ACHN (cell line): ENCODE measurements at regions not wholly inside any gene's neighbourhood (a gene's known extent, or its start where the extent isn't known, plus 50 kb on each side); places are given as distances from the start of the nearest gene placed in this dataset.

Source experiments
- DNase-seq: peaks from one replicate; pipeline ENCODE4 v3.0.0-alpha.2; 2015
- in situ Hi-C: cut with HindIII; loops from 2 replicates; pipeline ENCODE4 v1.10.0; 2017; ENCODE audit warnings: low sequenced_read_pairs, low pct_ligation_motif_present, low pct_unique_long_range_greater_than_20kb

GRCh38 chr1:78779831-78780230 lies 130.2 kb downstream of the IFI44 start:
- DNase-seq = no peak
- in situ Hi-C loops = no loop called here

GRCh38 chr1:78787544-78787943 lies 137.9 kb downstream of the IFI44 start:
- in situ Hi-C loops = no loop called here

GRCh38 chr1:78790174-78790573 lies 140.5 kb downstream of the IFI44 start:
- in situ Hi-C loops = no loop called here
- DNase-seq = no peak

More at GRCh38 chr1:78787544-78787943, 137.9 kb downstream of the IFI44 start:
- DNase-seq = no peak

DNA sequence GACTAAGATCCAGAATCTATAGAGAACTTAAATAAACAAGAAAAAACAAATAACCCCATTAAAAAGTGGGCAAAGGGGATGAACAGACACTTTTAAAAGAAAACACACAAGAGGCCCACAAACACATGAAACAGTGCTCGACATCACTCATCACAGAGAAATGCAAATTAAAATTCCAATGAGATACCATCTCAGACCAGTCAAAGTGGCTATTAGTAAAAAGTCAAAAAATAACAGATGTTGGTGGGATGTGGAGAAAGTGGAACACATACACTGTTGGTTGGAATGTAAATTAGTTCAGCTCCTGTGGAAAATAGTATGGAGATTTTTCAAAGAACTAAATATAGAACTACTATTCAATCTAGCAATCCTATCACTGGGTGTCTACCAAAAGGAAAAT lies 143.1 kb downstream of the IFI44 start:
- DNase-seq = no peak
- in situ Hi-C loops = no loop called here

GRCh38 chr1:78797108-78797781 lies 147.6 kb downstream of the IFI44 start:
- in situ Hi-C loops = no loop called here
- DNase-seq = no peak

- DNase-seq = no peak
- in situ Hi-C loops = no loop called here
Observed at GRCh38 chr1:78799926-78800325, 150.3 kb downstream of the IFI44 start.

GRCh38 chr1:78814176-78814575 lies 164.5 kb downstream of the IFI44 start:
- DNase-seq = no peak
- in situ Hi-C loops = no loop called here

DNA sequence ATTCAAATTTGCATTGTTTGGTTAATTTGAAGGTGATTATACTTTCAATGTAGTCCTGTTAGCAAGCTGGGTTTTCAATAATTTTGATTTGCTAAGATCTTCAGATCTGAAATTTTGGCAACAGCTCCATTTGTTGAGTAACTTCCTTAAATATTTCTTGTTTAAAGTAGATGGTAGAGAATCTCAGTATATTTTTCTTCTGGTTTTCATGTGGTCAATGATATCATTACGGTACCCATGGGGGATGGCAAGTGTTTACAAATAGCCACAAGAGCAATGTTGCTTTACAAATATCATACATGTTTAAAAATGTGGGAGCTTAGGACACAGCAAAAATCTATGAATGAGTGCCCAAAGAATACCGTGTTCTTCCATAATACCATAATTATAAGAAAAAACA lies 175.9 kb downstream of the IFI44 start:
- in situ Hi-C loops = no loop called here
- no peak for DNase-seq

DNA sequence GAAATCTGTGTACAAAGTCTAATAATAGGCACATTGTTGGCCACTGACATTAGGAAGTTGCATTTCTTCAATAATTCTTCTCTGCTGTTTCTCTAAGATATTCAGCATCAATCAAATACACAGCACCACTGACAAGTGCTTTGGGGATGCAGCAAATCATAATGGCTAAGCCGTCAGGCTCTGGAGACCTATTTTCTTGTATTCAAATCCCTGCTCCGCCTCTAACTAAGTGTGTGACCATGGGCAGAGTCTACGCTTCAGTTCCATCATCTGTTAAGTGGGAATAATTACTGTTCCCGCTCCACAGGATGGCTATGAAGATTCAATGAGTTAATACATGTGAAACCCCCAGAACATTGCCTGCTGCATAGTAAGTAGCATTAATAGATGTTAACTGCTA lies 176.9 kb downstream of the ADGRL4 start:
- DNase-seq = no peak
- in situ Hi-C loops = no loop called here

- no peak for DNase-seq
- in situ Hi-C loops = no loop called here
Observed at GRCh38 chr1:78830321-78830720, 176.2 kb downstream of the ADGRL4 start.

DNA sequence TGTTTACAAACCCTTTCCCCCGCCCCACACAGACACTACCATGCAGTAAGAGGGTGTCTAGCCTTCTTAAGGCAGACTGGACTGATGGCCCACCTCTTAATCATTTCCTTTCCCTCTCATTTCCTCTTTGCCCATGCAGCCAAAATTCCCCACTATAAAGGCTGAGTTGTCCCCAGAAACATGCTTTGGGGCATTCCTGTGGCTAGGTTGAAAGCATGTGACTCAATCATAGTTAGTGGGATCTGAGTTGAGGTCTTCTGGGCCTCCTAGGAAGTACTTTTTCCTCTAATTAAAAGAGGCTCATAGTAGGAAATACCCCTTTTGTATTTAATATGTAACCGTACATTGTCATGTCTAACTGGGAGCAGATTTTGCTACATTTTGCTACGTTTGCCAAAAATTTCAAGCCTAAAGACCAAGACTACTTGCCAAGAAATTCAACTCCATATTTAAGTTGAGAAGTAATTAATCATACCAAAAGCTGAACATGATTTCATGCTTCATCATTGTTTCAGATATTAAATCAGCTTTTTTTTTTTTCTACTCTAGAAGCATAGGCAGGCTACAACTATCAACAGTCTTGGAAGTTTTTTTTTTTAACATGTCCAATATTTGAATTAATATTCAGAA lies 174.7 kb downstream of the ADGRL4 start:
- in situ Hi-C loops = no loop called here
- DNase-seq = peak; percentile 52

GRCh38 chr1:78833491-78833890 lies 173.0 kb downstream of the ADGRL4 start:
- DNase-seq = no peak
- in situ Hi-C loops = no loop called here

- in situ Hi-C loops = no loop called here
- DNase-seq = no peak
Observed at GRCh38 chr1:78834201-78834741, 172.3 kb downstream of the ADGRL4 start.

DNA sequence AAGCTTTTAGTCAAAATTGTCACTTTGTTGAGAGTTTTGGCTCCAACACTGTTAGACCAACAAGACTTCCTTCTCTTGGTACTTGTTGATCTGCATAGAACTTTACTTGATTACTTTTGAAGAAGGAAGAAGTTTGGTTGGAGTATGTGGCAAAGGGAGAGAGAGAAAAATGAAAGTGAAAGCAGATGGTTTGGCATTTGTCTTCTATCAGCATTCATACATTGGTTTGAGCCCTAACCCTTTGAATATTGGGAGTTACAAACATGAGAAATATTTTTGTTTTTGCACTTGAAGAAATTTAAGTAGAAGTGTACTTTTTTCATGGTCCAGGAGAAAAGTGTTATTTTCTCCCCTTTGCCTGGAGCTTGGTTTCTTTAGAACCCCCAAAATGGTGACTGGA lies 169.8 kb downstream of the ADGRL4 start:
- in situ Hi-C loops = no loop called here
- DNase-seq = peak; percentile 40

DNA sequence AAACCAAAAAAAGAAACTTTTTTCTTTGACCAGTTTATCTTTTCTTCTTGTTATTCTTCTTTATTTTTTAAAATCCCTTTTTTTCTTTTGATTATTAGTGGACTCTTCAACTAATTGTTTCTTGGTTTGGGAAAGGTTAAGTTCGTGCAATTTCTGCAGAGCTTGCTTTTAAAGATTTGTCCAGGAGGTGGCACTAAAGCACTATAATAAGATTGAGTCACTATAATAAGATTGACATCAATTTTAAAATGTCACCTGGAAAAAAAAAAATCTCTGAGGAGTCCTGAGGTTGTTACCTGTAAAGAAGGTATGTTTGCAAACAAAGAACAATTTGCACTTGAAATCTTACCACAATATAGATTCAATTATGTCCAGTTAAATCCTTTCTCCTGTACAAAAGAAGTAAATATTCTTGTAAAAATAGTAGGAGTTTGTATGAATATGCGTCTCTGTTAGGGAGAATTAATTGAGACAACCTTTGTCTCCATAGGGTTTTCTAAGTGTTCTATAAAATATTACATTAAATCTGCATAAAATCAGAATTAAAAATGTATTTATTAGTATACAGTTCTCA lies 166.7 kb downstream of the ADGRL4 start:
- DNase-seq = peak; percentile 58
- in situ Hi-C loops = no loop called here
